OCI-LY3 (cell line): ENCODE measurements at regions not wholly inside any gene's neighbourhood (a gene's known extent, or its start where the extent isn't known, plus 50 kb on each side); places are given as distances from the start of the nearest gene placed in this dataset.

Source experiments
- CTCF ChIP-seq: fragments of 200-600, 300-600 bp; sonication (generic); IDR thresholded peaks from 2 replicates; pipeline ENCODE4 v1.5.1; 2014; ENCODE audit warnings: antibody characterized with exemption, low read length, low read depth
- EZH2phosphoT487 ChIP-seq: fragments of 200-600 bp; shearing (Covaris generic); IDR thresholded peaks from 2 replicates; pipeline ENCODE4 v1.6.1; 2018; ENCODE audit warnings: antibody characterized with exemption, mixed run types, low read depth

- no peak for TF ChIP-seq CTCF
- no peak for TF ChIP-seq EZH2phosphoT487
Measured at GRCh38 chr11:38498721-38499120, 1900.7 kb upstream of the RAG2 start.
